ENCODE measurements at regions not wholly inside any gene's neighbourhood (a gene's known extent, or its start where the extent isn't known, plus 50 kb on each side); places are given as distances from the start of the nearest gene placed in this dataset.

DNA sequence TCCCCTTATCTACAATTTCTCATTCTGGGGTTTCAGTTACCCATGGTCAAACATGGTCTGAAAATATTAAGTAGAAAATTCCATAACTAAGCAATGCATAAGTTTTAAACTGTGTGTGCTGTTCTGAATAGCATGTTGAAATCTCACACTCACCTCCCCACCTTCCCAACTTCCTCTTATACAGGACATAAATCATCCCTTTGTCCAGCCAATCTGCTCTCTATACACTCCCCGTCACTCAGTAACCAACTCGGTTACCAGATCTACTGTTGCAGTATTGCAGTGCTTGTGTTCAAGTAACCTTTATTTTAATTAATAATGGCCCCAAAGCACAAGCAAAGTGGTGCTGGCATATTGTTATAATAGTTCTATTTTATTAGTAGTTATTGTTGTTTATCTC lies 420.5 kb downstream of the GXYLT1 start:
- no peak overlapping the region for H3K4me3 Mint-ChIP-seq

DNA sequence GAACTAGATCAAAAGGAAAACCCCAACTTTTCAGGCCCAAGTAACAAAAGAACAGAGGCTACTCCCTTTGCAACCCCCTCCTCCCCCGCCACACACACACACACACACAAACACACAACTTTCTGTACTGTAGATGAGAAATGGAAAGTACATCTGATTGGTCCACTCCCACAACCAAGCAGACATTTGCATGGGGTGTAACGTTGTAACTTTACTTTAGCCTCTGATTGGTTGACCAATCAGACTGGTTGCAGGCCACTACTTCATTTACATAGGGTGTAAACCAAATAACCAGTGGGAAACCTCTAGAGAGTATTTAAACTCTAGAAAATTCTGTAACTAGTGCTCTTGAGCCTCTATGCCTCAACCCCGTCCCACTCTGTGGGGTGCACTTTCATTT lies 425.5 kb downstream of the GXYLT1 start:
- Mint-ChIP-seq H3K4me1 (ENCODE audit: low read depth) (no peaks in the 10 kb centered on the region), H3K4me3 (no peak overlapping the region), H3K9me3 (ENCODE audit: insufficient read depth) (no peaks in the 10 kb centered on the region), H3K36me3 (ENCODE audit: low read depth) (no peaks in the 10 kb centered on the region), H3K27ac (no peak overlapping the region), H3K27me3 (ENCODE audit: low read depth) (no peaks in the 10 kb centered on the region)
- ATAC-seq (no peak), DNase-seq (no peak)
- ChIA-PET CTCF (no interaction called here), POLR2A (no interaction called here)

More for the DNA sequence above, 420.5 kb downstream of the GXYLT1 start:
- ChIA-PET CTCF (no interaction called here), POLR2A (no interaction called here)
- DNase-seq (no peak), ATAC-seq (no peak)
- Mint-ChIP-seq H3K27me3 (ENCODE audit: low read depth) (no peaks in the 10 kb centered on the region), H3K9me3 (ENCODE audit: insufficient read depth) (no peaks in the 10 kb centered on the region), H3K4me1 (ENCODE audit: low read depth) (no peaks in the 10 kb centered on the region), H3K36me3 (ENCODE audit: low read depth) (no peaks in the 10 kb centered on the region), H3K27ac (no peak overlapping the region)

DNA sequence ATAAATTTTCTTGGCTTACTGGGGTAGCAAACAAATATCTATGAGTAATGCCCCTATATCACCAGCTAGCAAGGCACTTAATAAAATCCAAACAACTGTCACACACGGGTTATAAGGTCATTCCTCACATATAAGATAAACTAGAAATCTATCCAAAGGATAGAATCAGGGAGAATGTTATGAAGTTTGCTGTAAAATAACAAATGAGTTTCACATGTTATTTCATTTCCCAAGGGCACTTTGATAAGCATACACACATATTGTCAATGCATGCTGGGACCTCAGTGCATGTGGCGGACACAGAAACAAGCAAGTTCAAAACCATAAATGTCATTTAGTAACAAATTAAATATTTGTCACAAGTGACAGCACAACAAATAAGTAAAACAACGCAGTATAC lies 429.4 kb downstream of the GXYLT1 start:
- ChIA-PET POLR2A (no interaction called here), CTCF (no interaction called here)
- Mint-ChIP-seq H3K9me3 (ENCODE audit: insufficient read depth) (no peaks in the 10 kb centered on the region), H3K4me1 (ENCODE audit: low read depth) (no peaks in the 10 kb centered on the region), H3K27me3 (ENCODE audit: low read depth) (no peaks in the 10 kb centered on the region), H3K27ac (no peak overlapping the region), H3K4me3 (no peak overlapping the region), H3K36me3 (ENCODE audit: low read depth) (no peaks in the 10 kb centered on the region)
- DNase-seq (no peak), ATAC-seq (no peak)

DNA sequence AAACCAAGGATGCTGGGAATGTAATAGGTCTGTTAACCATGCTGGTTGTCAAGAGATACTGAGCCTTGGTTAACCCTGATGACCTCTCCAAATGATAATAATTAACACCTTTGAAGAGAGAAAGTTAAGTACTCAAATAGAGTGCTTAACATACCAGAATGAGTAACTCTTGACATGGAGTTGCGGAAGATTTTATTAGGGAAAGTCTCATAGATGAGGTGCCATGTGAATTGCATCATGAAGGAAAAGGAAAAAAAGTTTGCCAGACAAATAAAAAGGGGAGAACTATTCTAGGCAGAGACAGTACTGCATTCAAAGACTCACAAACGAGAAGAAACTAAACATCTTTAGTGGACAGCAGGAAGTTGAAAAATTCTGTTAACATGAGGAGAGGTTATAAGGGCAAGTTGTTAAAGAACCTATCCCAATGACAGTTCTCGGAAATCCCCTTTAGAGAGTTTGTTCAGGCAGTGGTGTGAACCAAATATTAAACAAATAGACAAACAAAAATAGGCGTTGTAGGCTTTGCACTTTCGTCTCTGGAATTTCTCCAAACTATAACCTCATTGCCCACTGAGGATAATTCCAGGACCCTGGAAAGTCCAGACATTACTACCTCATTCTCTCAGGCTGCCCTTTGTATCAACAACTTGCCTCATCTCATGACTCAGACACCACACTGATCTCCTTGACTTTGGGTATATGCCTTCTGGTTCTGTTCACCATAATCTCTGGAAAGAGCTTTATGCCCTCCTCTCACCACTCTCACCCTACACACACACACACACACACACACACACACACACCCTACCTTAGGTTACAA lies 435.0 kb downstream of the GXYLT1 start:
- DNase-seq, result no peak
- Mint-ChIP-seq H3K4me1 (ENCODE audit: low read depth) (no peaks in the 10 kb centered on the region), H3K36me3 (ENCODE audit: low read depth) (no peaks in the 10 kb centered on the region), H3K27me3 (ENCODE audit: low read depth) (no peaks in the 10 kb centered on the region), H3K4me3 (no peak overlapping the region), H3K9me3 (ENCODE audit: insufficient read depth) (no peaks in the 10 kb centered on the region), H3K27ac (no peak overlapping the region)
- CTCF ChIA-PET, result no interaction called here
- no peak for ATAC-seq
- POLR2A ChIA-PET, result no interaction called here

DNA sequence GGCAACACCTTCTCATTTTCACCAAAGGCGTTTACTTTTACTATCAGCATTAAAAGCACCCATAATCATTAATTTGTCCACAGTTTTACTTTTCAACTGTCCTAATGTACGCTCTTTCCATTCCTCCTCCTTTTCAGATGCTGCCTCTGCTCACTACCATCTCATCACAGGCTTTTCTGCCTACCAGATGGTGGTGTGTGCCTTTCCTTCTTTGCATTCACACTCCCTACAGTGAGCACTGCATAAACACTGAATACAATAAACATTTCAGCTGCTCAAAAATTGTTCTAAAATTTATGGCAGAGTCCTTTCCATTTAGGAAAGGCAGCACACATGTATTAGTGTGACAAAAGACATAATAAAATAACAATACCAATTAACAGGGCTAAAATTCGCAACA lies 435.7 kb downstream of the GXYLT1 start:
- ChIA-PET CTCF (no interaction called here), POLR2A (no interaction called here)
- no peak overlapping the region for H3K4me3 Mint-ChIP-seq
- H3K27ac Mint-ChIP-seq, result no peak overlapping the region
- no peaks in the 10 kb centered on the region for H3K36me3 Mint-ChIP-seq (ENCODE audit: low read depth)
- no peaks in the 10 kb centered on the region for H3K9me3 Mint-ChIP-seq (ENCODE audit: insufficient read depth)
- no peaks in the 10 kb centered on the region for H3K27me3 Mint-ChIP-seq (ENCODE audit: low read depth)
- DNase-seq (no peak), ATAC-seq (no peak)
- H3K4me1 Mint-ChIP-seq (ENCODE audit: low read depth), result no peaks in the 10 kb centered on the region

DNA sequence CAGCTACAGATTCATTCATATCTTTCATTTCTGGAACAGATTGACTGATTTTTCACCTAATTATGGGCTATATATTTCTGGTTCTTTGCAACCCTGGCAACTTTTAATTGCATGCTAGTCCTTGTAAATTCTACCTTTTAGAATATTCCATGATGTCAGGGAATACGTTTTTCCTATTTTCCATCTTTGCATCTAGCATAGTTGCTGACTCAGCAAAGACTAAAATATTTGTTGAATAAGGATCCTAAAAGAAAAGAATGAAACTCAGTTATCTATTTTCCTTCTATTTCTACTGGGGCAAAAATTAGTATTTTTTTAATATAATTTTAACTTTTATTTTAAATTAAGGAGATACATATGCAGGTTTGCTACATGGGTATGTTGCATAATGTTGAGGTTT lies 438.3 kb downstream of the GXYLT1 start:
- Mint-ChIP-seq H3K27me3 (ENCODE audit: low read depth) (no peaks in the 10 kb centered on the region), H3K4me3 (no peak overlapping the region), H3K27ac (no peak overlapping the region), H3K36me3 (ENCODE audit: low read depth) (no peaks in the 10 kb centered on the region), H3K9me3 (ENCODE audit: insufficient read depth) (no peaks in the 10 kb centered on the region), H3K4me1 (ENCODE audit: low read depth) (no peaks in the 10 kb centered on the region)
- ChIA-PET CTCF (no interaction called here), POLR2A (no interaction called here)
- DNase-seq (no peak), ATAC-seq (no peak)

DNA sequence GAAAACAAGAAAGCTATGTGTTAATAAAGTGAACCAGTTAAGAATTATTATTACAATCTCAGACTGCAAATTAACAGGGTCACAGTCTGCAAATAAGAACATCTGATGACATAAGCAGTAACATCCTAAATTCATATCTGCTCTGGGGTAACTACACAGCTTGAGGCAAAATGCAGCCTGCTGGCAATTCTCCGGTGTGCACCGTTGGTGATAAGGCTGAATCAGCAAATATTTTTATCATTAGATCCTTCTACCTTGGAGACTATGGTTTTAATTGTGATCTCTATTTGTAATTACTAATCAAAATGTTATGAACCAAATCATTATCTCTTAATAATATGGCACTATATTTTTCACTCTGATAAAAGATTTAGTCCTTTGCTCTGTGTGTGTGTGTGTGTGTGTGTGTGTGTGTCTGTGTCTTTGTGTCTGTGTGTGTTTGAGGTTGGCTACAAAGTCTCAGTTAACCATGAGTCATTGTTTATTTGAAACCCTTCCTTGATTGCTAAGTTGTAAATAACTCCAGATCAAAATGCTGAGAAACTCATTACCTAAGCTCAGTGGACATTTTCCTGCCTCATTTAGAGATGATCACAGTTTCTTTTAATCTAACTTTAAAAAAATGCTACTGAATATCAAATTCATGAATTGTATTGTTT lies 442.6 kb downstream of the GXYLT1 start:
- CTCF ChIA-PET, result no interaction called here

DNA sequence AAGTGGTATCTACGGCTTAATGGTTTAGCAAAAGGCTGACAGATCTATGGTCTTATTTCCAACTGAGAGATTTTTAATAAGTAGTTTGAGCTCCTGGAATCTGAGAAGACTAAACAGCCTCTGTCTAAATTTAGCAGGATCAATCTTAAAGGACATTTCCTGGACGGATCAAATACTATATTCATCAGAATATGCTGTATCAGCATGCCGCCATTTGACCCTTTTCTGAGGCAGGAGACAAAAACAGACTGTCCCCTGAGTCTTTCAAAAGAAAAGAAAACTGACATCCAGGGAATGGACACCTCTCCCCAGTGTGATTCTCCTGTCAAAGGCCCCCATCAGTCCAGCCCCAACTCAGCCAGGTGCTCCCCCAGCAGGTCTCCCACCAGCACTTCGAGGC lies 443.7 kb downstream of the GXYLT1 start:
- POLR2A ChIA-PET, result no interaction called here
- H3K4me3 Mint-ChIP-seq, result no peak overlapping the region

More for the DNA sequence above, 442.6 kb downstream of the GXYLT1 start:
- POLR2A ChIA-PET, result no interaction called here
- Mint-ChIP-seq H3K9me3 (ENCODE audit: insufficient read depth) (no peaks in the 10 kb centered on the region), H3K36me3 (ENCODE audit: low read depth) (no peaks in the 10 kb centered on the region), H3K27me3 (ENCODE audit: low read depth) (no peaks in the 10 kb centered on the region), H3K4me1 (ENCODE audit: low read depth) (no peaks in the 10 kb centered on the region), H3K4me3 (no peak overlapping the region), H3K27ac (no peak overlapping the region)
- no peak for ATAC-seq
- DNase-seq, result no peak

DNA sequence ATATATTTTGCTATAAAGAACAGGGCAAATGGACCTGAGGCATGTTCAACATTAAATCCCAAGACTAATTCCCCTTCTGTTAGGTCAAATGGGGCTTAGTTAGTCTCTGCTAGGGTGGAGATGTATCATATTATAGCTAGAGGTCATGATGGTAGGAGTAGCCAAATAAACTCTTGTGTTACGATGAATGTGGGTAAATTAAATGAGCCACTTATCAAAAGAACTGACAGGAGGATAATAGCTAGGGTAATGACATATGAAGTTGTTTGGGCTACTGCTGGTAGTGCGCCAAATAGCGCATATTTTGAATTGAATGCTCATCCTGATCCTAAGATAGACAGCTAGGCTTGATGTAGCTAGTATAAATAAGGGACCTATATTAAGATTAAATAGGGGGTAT lies 445.0 kb downstream of the GXYLT1 start:
- Mint-ChIP-seq H3K4me3 (no peak overlapping the region), H3K27ac (no peak overlapping the region), H3K36me3 (ENCODE audit: low read depth) (no peaks in the 10 kb centered on the region), H3K4me1 (ENCODE audit: low read depth) (no peaks in the 10 kb centered on the region), H3K9me3 (ENCODE audit: insufficient read depth) (no peaks in the 10 kb centered on the region), H3K27me3 (ENCODE audit: low read depth) (no peaks in the 10 kb centered on the region)
- DNase-seq (no peak), ATAC-seq (no peak)
- ChIA-PET CTCF (no interaction called here), POLR2A (no interaction called here)

More for the DNA sequence above, 443.7 kb downstream of the GXYLT1 start:
- Mint-ChIP-seq H3K36me3 (ENCODE audit: low read depth) (no peaks in the 10 kb centered on the region), H3K4me1 (ENCODE audit: low read depth) (no peaks in the 10 kb centered on the region), H3K27me3 (ENCODE audit: low read depth) (no peaks in the 10 kb centered on the region), H3K27ac (no peak overlapping the region), H3K9me3 (ENCODE audit: insufficient read depth) (no peaks in the 10 kb centered on the region)
- CTCF ChIA-PET, result no interaction called here
- no peak for ATAC-seq
- no peak for DNase-seq

DNA sequence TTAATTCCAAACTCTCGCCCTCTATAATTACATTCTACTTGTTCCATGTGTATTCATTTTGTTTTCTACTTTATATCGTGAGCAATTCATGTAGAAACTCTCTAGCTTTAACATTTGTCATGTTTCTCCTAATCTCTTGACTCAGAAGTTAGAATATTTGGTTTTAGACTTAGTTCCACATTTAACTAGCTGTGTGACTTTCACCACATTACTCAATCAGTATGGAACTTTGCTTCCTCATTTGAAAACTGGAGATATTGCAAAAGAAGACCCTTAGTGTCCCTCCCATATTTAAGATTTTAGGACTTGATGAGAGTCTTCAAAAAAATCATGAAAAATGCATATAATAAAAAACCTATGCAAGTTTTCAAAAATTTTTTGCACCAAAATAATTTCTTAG lies 447.5 kb downstream of the GXYLT1 start:
- H3K4me1 Mint-ChIP-seq (ENCODE audit: low read depth), result no peaks in the 10 kb centered on the region
- ChIA-PET POLR2A (no interaction called here), CTCF (no interaction called here)
- no peaks in the 10 kb centered on the region for H3K27me3 Mint-ChIP-seq (ENCODE audit: low read depth)
- ATAC-seq, result no peak
- DNase-seq, result no peak
- H3K9me3 Mint-ChIP-seq (ENCODE audit: insufficient read depth), result no peaks in the 10 kb centered on the region
- H3K36me3 Mint-ChIP-seq (ENCODE audit: low read depth), result no peaks in the 10 kb centered on the region
- H3K4me3 Mint-ChIP-seq, result no peak overlapping the region
- H3K27ac Mint-ChIP-seq, result no peak overlapping the region

DNA sequence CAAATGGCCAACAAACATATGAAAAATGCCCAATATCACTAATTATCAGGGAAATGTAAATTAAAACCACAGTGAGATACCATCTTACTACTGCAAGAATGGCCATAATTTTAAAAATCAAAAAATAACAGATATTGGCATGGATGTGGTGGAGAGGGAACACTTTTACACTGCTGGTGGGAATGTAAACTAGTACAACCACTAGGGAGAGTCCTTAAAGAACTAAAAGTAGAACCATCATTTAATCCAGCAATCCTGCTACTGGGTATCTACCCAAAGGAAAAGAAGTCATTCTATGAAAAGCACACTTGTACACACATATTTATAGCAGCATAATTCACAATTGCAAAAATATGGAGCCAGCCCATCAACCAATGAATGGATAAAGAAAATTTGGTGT lies 459.7 kb downstream of the GXYLT1 start:
- ATAC-seq, result no peak
- Mint-ChIP-seq H3K4me3 (no peak overlapping the region), H3K4me1 (ENCODE audit: low read depth) (no peaks in the 10 kb centered on the region), H3K36me3 (ENCODE audit: low read depth) (no peaks in the 10 kb centered on the region), H3K27me3 (ENCODE audit: low read depth) (no peaks in the 10 kb centered on the region), H3K9me3 (ENCODE audit: insufficient read depth) (no peaks in the 10 kb centered on the region), H3K27ac (no peak overlapping the region)
- ChIA-PET CTCF (interaction anchor here (1.3 kb wide), 1 partner anchor 338 kb away, joined by 3 read pairs; no protein-coding TSS in a partner anchor), POLR2A (no interaction called here)
- no peak for DNase-seq

DNA sequence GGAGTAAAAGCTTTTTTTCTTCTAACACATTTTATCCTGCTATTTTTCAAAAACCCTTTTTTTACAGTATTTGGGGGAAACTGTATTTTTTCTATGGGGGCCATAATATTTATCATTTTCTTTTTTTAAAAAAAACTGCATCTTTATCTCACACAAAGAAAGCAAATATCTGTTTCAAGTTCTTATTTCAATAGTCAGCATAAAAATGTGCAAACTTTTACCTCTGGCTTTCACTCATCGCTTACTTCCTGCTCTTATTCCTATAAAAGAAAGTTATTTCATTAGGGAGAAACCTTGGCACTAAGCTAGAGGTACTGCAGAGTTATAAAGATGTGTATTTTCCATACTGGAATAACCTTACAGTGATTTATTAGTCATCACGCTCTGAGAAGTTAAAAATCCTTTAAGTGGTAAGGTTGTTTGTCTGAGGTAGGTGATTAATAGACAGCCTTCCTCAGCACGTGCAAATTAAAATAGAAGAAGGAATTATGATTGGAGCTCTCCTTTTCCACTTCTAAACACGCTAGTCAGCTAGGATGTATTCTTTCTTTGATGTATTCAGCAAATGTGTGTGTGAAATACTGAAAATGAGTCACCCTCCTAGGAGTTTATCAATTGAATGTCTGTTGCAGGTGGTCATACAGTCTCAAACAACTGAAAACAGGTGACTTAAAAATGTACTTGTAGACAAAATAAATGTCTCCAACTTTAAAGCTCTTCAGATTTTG lies 461.0 kb downstream of the GXYLT1 start:
- H3K27ac Mint-ChIP-seq, result no peak overlapping the region
- ChIA-PET POLR2A (no interaction called here), CTCF (interaction anchor here (1.3 kb wide), 1 partner anchor 339 kb away, joined by 3 read pairs; no protein-coding TSS in a partner anchor)
- H3K9me3 Mint-ChIP-seq (ENCODE audit: insufficient read depth), result no peaks in the 10 kb centered on the region
- H3K27me3 Mint-ChIP-seq (ENCODE audit: low read depth), result no peaks in the 10 kb centered on the region
- no peaks in the 10 kb centered on the region for H3K4me1 Mint-ChIP-seq (ENCODE audit: low read depth)
- H3K36me3 Mint-ChIP-seq (ENCODE audit: low read depth), result no peaks in the 10 kb centered on the region
- H3K4me3 Mint-ChIP-seq, result no peak overlapping the region
- ATAC-seq, result no peak
- no peak for DNase-seq
